AML-193 (cell line): ENCODE measurements at regions not wholly inside any gene's neighbourhood (a gene's known extent, or its start where the extent isn't known, plus 50 kb on each side); places are given as distances from the start of the nearest gene placed in this dataset.

Experiments
- DNase-seq, 2 experiments: peaks; one replicate each; lab custom pipeline; 2025; lab: John Stamatoyannopoulos, UW

GRCh38 chr4:14096396-14096965, 469.0 kb upstream of the BOD1L1 start:
- DNase-seq = no peak

- DNase-seq = no peak
Observed at GRCh38 chr4:14100349-14100748, 472.8 kb upstream of the BOD1L1 start.

- no peak for DNase-seq
Observed at GRCh38 chr4:14110407-14110806, 482.9 kb upstream of the BOD1L1 start.

- no peak for DNase-seq
Observed at GRCh38 chr4:14111730-14112181, 484.2 kb upstream of the BOD1L1 start.

- DNase-seq = no peak
Observed at GRCh38 chr4:14115106-14115505, 487.6 kb upstream of the BOD1L1 start.

DNA sequence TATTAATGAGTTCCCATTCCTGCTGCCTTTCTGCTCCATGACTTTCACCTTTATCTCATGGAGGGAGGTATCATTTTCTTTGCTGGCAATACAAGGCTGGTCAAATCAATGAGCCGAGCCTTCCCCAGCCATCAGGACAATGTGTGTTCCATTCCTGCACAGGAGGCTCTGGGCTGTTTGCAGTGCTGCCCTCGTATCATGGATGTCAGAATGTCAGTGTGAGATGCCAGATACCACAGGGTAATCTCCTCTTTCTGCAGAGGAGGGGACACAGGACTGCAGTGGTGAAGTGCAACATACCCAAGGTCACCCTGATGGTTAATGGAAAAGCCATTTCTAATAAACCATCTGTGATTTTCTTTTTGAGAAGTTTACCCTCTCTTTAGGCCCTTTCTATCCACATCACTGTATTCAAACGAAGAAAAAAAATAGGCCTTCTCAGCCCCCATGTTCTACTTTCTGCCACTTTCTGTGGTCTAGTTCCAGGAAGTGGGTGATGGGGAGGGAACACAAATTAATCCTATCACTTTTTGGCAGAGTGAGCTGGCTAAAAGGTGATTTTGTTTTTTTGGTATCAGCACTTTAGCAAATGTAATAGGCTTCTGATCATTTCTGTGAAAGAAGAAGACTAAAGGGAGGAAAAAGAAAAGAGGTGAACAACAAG, 490.2 kb upstream of the BOD1L1 start:
- DNase-seq = no peak

GRCh38 chr4:14124816-14125215, 497.3 kb upstream of the BOD1L1 start:
- DNase-seq = no peak

- peak; percentile 94 to 96 for DNase-seq
Observed at GRCh38 chr4:14125375-14126129, 498.0 kb upstream of the BOD1L1 start.

DNA sequence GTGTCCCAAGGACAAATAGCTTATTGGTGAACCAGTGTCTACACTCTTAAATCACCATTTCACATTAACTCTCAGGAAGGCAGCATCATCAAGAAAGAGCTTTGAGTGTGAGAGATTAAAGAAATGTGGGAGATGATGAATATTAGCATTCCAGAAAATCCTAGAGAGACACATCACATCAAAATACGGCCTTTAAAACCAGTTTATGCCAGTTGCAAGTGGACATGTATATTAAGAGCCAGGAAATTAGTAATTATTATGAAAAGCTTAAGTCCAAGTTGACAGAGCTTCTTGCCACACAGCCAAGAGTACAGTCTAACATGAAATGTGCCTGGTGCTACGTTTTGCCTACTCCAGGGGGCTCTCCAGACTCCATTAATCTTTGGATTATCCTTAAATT, 503.0 kb upstream of the BOD1L1 start:
- DNase-seq = no peak

GRCh38 chr4:14131335-14131734, 503.8 kb upstream of the BOD1L1 start:
- no peak for DNase-seq

DNA sequence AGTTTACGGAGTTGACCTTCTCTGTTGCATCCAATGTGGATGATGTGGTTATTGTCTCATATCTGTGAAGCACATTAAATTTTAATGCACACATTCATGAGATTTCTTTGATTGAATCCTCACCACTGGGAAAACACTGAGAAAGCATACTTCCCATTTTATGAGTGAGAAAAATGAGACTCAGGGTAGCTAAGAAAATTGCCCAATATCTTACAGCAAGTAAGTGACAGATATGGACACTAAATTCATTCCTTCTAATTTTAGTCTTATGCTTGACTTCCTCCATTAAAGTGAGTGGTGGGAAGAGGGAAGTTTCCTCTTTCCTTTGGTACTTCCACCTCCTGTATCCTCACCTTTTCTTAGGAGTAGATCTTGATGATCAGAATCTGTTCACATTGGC, 504.8 kb upstream of the BOD1L1 start:
- DNase-seq = no peak

DNA sequence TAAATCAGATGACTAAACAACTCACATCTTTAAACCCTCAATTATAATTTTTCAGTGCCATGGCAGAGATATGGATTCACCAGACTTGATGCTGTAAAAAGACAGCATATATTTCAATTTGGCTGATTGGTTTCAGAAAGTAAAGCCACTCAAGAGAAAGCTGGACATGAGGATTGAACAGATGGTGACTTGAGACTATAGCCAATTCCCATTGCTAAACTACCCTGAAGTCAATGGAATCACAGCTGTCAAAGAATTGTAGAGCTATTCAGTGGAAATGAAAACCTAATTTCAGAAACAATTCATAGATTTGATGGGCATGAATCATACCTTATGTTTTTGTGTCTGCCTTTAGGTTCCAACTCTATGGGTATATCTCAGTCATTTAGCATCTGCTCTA, 510.6 kb upstream of the BOD1L1 start:
- no peak for DNase-seq

DNA sequence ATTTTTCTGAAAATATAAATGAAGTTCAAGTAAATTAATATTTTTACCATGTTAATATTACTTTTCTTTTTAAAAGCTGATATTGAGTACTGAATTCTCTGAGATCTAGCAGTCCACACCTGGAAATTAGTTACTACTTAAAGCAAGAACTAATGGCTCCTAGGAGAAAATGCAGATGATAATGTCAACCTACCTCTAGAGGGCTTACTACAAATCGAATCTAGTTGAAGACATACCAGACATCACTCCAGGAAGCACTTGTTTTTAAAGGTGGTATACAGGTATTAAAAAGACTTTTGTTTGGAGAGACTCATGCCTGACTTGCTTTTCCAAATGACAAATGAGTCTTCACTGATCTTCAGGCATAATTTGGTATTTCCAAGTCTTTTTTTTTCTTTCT, 516.4 kb upstream of the BOD1L1 start:
- DNase-seq = no peak

- DNase-seq = no peak
Observed at GRCh38 chr4:14149176-14150053, 521.9 kb upstream of the BOD1L1 start.

DNA sequence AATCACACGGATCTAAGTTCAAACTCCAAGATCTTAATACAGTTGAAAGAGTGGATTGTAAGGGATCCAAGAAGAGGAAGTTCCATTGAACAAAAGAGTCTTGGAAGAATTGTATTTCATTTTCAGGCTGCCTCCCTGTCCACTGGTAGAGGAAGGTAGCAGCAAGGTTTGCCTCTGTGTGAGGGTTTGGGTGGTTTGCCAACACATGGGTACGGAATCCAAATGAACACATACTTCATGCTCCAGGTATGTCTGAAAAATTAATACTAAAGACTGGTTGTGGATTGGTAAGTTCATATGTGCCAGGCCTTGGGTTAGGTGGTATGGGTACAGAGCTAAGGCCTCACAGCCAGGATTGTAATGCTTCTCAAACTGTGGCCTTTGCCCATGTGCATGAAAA, 523.6 kb upstream of the BOD1L1 start:
- no peak for DNase-seq

GRCh38 chr4:14152834-14153519, 525.5 kb upstream of the BOD1L1 start:
- DNase-seq = no peak

- DNase-seq = no peak
Observed at GRCh38 chr4:14155803-14156202, 528.3 kb upstream of the BOD1L1 start.

- DNase-seq = no peak
Observed at GRCh38 chr4:14157262-14157661, 529.7 kb upstream of the BOD1L1 start.

- no peak for DNase-seq
Observed at GRCh38 chr4:14165222-14165920, 537.8 kb upstream of the BOD1L1 start.

DNA sequence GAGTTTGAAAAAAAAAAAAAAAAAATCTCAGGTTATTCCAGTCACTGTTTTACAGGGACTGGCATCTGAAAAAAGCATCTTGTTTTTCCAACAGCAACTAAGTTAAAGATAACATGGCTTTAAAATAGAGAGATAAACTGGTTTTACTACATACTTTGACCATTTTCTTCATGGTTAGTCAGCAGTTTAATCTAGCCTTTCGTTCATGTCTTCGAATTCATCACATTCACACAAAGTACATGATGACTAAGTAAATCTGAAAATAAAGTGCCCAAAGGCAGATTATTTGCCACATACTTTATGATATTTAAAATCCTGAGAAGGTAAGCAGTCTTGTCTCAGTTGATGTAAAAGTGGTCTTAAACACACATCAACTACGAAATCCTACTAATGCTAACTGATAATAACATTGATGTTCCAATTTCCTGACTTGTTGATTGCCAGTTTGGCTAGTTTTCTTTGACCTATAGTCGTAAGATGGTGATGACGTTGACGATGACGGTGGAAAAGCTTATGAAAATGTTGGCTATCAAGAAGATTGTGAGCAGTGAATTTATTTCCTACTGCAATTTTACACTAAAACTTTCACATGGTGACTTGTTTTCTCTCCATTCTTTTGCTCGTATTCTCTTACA, 540.5 kb upstream of the BOD1L1 start:
- DNase-seq = no peak

- DNase-seq = peak; percentile 31 to 39
Observed at GRCh38 chr4:14168919-14169318, 541.4 kb upstream of the BOD1L1 start.
